ENCODE measurements at regions not wholly inside any gene's neighbourhood (a gene's known extent, or its start where the extent isn't known, plus 50 kb on each side); places are given as distances from the start of the nearest gene placed in this dataset.
"Not testable (repeated sequence)": the region's sequence is repeated elsewhere in the genome, so short reads cannot be mapped to it uniquely, and the experiment has no call there.

DNA sequence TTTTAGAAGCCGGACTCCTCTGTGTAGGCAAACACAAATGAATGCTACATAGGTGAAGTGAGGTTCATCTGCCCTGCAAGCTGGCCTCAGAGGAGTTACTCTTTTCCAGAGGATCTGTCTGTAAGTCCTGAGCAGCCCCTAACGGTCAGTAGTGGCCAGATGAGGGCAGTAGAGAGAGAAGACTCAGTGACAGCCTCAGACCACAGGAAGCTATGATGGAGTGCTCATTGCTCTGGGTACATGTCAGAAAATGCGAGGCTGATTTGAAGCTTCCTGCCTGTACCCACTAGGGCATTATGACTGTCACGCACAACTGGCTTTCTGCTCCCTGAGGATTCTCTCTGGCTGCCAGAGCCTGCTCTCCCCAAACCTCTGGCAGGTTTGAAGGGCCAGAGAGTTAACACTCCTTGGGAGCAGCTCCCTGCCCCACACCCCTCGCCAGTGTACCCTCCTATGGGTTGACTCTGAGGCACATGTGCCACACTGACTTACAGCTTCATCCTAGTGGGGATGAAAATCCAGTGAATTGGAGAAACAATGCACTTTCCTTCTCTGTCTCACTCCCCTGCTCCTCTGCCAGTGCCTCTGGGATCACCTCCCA lies 141.5 kb downstream of the GABRG2 start:
- no peak for DNase-seq (ENCODE audit: low read depth)

DNA sequence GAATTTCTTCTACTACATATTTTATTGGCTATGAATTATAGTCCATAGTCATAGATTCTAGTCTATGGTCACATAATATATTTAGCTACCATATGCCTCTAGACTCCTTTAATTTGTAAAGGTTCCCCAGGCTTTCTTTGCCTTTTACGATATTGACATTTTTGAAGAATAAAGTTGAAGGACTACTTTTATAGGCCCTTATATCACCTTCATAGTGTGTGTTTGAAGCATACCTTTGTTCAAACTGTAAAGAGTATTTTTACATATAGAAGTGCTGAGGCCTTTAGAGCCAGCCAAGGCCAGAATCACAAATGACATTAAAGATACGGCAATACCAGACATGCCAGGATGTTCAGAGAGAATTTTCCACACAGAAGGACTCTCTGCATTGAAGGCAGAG lies 147.0 kb downstream of the GABRG2 start:
- no peak for DNase-seq (ENCODE audit: low read depth)

DNA sequence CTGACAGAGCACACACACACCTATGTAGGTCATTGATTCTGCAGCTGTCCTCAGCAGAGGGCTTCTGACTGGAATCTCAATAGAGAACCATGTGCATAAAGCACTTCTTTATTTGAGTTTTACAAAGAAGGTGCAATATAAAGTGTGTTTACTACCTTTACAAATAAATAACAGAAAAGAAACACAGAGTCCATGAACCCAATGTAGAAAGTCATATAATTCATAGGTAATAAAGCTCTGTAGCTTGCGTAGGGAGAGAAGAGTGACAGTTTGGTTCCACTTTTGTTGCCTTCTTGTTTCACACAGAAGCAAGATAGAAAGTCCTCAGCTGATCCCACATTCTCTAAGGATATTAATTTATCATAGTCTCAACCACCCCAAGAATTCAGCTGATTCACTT lies 149.5 kb downstream of the GABRG2 start:
- no peak for DNase-seq (ENCODE audit: low read depth)

DNA sequence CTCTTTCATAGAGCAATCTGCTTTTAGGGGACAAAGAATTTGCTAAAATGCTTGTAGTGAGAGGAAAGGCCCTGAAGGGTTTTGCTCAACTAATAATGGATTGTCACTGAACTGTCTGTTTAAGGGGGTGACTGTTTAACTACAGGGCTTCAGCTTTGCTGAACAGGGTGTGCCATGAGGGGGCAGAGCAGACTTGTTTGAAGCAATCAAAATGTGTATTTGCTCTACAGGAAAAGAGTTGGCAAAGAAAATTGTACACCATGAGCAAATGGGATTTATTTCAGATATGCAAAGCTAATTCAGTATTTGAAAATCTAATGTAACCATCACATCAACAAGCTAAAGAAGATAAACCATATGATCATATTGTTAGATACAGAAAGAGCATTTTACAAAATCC lies 154.3 kb downstream of the GABRG2 start:
- no peak for DNase-seq (ENCODE audit: low read depth)

DNA sequence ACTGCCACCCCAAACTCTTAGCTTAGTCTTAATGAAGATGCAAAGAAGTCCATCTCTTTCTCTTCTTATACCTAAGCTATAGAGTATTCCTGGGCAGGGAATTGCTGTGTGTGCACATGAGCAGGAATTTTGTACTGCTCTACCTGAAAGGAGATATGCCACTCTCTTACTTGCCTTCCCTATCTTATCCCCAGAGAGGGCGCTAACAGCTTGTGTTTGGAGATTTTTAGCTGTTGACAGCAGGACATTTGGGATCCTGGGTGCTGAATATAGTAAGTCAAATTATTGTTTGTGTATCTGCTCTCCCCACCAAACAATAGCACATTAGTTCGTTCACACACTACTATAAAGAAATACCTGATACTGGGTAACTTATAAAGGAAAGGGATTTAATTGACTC lies 159.5 kb downstream of the GABRG2 start:
- DNase-seq (ENCODE audit: low read depth) = no peak

DNA sequence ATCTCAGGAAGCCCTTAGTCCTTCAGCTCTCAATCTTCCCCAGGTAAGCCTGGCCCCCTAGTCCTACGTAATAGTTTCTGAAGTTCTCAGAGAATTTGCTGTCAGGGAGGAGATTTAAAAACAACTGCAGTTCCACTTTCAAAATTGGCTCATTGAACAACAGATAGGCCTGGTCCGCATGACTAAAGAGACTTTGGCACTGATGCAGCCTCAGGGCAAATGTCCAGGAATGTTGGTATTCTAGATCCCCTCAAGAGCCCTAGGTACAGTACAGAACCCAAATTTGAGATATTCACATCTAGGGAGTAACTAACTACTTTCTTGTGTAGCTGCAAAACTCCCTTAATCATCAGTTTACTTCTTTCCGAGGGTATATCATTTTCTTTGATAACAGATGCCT lies 162.8 kb downstream of the GABRG2 start:
- no peak for DNase-seq (ENCODE audit: low read depth)

DNA sequence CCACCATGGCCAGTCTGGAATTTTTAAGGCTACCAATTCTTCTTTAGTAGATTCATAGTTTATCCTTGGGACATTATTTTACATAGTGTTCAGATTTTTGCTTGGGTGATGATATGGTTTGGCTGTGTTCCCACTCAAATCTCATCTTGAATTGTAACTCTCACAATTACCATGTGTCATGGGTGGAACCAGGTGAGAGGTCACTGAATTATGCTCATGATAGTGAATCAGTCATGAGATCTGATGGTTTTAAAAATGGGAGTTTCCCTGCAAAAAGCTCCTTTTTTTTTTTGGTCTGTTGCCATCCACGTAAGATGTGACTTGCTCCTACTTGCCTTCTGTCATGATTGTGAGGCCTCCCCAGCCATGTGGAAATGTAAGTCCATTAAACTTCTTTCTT lies 163.9 kb downstream of the GABRG2 start:
- no peak for DNase-seq (ENCODE audit: low read depth)

DNA sequence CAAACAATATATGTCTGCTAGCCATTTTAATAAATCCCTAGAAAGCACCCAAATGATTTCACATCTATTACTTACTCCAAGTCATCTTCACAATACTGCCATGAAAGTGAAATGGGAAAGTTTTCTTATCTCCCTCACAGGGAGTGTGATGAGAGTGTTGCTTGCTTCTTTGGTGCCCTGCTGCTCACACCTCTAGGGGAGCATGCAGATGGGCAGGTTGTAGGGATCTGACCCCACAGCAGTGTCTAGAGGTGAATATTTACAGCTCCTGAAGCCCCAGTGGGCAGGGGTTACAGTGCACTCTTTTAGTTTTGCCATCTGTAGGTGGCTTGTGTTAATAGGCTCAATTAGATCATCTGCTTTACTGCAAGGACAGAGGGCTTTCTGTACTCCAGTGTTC lies 173.2 kb downstream of the GABRG2 start:
- no peak for DNase-seq (ENCODE audit: low read depth)

DNA sequence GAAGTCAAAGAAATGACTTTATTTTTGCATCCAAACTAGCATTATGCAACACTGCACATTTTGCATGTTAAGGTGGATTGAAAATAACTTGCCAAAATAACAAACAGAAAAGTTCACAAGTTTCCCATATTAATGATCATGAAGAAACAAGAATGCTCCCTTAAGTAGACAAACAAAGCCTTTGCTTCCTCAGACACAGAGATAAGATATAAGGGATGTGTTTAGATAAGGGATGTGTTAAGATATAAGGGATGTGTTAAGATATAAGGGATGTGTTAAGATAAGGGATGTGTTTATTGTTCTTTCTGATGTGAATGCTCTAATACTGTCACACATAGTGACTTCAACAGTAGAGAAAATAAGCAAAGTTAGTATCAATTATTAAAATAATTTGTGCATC lies 174.8 kb downstream of the GABRG2 start:
- DNase-seq (ENCODE audit: low read depth) = no peak

DNA sequence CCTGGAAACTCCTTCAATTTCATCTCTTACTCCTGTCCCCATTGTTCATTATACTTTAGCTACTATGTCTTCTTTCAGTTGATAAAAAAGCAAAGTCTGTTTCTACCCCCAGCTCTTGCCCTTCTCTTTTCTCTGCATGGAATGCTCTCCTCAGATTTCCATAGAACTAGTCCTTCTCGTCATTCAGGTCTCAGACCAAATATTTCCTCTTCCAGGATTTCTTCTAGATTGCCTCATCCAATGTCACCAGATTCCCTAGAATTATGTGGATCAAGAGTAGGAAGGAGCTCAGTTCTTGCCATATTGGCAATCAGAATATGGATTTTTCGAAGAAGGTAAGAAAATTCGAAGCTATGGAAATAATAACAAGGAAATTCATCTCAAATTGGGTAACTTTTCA lies 176.1 kb downstream of the GABRG2 start:
- DNase-seq (ENCODE audit: low read depth) = no peak

DNA sequence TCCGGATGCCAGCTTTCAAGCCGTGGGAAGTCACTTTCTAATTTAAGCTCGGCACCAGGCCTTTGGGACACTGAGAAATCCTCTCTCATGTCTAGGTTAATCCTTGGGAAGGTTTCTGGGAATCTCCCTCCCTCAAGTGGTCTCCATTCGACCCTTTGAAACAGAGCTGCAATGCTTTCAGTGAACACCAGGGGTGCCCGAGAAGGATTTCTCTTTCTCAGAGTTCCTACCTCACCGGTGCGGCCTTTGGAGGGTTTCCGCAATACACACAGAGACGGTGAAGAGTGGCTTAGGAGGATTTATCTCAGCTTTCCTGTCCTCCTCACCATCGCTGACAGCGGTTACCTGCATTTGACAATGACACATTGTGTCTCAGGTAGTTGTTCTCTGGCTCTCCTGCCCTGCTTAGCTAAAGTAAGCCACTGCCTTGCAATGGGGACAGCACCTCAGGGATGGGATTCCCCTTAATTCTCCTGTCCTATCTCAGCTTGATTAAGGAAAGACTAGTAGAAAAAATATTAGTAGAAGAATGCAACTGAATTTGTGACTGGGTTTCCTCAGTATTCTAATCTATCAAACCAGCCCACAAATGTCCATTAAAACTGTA lies 180.6 kb downstream of the GABRG2 start:
- no peak for DNase-seq (ENCODE audit: low read depth)

DNA sequence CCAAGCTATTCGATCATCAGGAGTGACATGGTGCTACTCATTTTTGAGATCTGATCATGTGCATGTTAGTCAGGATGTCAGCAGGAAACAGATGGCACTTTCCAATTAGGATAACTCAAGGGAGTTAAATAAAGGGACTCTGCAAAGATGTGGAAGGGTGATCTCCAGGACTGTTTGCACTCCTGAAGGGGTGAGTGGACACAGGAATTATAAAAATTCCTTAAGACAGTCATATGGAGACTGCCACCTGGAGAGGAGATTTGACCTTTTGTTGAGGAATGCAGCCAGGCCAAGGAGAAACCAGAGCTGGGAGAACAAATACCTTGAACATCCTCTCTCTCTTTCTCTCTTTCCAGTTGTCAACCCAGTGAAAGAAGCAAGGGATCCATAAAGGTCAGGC lies 189.1 kb downstream of the GABRG2 start:
- DNase-seq (ENCODE audit: low read depth) = no peak

DNA sequence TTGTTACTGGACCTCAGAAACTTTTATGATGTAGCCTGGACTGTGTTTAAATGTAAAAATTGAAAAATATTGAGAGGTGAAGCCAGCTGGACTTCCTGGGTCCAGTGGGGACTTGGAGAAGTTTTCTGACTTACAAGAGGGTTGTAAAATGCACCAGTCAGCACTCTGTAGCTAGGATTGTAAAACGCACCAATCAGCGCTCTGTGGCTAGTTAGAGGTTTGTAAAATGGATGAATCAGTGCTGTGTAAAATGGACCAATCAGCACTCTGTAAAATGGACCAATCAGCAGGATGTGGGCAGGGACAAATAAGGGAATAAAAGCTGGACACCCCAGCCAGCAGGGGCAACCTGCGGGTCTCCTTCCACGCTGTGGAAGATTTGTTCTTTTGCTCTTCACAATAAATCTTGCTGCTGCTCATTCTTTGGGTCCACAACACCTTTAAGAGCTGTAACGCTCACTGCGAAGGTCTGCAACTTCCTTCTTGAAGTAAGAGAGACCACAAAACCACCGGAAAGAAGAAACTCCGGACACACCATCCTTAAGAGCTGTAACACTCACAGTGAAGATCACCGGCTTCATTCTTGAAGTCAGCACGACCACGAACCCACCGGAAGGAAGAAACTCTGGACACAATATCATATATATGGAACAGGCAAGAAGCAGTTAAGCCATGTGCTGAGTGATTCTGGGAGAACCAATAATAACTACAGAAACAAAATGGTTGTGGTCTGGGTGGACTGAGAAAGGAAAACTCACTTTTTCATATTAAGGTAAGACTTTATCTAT lies 201.3 kb downstream of the GABRG2 start:
- no peak for DNase-seq (ENCODE audit: low read depth)

DNA sequence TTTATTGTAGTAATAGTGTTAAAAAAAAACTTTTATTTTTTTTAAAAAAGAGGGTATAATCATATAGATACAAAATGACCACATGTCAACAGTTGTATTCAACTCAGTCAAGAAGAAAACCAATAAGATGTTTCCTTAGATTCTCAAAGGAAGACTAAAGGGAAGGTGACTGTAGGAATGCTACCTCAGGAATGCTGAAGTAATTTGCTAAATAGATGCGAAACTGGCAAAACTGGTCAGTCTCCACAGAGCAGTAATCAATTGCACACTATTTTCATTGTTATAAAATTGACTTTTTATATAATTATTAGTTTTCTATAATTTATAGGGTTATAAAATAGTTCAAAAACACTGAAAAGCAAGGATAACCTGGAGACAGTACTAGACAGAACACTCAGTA lies 204.8 kb downstream of the GABRG2 start:
- DNase-seq (ENCODE audit: low read depth) = no peak

DNA sequence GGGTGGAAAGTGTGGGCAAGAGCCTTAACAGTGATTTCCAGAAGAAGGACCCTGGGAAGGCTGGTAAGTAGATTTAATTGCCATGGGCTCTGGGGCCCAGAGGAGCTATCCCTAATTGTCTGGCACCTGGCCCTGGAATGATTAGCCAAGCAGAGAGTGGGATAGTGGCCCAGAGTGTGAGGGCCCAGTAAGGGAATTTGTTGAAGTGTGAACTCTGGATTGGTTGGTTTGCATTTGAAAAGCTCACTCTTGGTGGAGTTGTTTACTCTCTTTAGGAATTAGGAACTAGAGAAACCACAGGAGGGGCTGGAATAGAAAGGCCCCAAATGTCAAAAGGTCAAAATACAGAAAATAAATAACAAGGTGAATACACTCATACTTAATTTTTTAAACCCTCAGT lies 207.1 kb downstream of the GABRG2 start:
- no peak for DNase-seq (ENCODE audit: low read depth)

DNA sequence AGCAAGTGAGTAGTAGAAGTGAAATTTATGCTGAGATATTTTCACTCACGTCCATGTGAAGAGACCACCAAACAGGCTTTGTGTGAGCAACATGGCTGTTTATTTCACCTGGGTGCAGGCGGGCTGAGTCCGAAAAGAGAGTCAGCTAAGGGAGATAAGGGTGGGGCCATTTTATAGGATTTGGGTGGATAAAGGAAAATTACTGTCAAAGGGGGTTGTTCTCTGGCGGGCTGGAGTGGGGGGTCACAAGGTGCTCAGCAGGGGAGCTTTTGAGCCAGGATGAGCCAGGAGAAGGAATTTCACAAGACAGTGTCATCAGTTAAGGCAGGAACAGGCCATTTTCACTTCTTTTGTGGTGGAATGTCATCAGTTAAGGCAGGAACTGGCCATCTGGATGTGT lies 207.8 kb downstream of the GABRG2 start:
- not testable (repeated sequence) for DNase-seq (ENCODE audit: low read depth)

DNA sequence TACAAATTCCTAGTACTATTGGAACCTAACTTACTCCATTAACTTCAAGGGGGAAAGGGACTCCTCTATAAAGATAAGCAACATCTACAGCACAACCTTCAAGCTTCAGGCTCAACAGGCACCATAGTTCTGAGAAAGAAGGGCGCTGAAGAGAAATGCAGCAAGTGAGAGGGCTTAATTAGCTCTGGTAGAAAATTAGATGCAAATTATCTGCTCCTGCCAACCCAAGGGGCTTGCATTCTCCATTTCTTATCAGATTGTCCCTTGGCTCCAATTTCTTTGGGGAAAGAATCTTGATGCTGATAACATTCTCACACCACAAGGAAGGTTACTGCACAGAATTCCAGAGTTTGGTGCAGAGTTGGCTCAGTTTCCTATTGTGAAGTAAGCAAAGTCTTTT lies 214.6 kb downstream of the GABRG2 start:
- DNase-seq (ENCODE audit: low read depth) = no peak

DNA sequence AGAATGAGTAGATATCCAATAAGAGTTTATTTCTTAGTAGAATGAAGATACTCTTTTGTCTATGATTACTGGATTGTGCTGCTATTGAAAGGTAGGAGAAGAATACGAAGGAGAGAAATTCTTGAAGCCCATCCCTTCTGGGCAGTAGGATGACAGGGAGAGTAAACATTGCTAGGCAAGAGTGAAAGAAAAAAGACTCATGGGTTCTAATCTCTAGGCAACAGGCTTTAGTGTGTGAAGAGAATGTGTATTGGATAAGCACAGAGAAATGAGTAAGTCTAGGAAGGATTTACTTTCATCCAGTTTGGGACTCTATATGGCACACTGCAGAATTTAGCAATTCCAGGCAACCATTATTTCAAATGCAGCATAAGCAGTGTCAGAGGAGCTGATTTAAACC lies 216.0 kb downstream of the GABRG2 start:
- DNase-seq (ENCODE audit: low read depth) = no peak

DNA sequence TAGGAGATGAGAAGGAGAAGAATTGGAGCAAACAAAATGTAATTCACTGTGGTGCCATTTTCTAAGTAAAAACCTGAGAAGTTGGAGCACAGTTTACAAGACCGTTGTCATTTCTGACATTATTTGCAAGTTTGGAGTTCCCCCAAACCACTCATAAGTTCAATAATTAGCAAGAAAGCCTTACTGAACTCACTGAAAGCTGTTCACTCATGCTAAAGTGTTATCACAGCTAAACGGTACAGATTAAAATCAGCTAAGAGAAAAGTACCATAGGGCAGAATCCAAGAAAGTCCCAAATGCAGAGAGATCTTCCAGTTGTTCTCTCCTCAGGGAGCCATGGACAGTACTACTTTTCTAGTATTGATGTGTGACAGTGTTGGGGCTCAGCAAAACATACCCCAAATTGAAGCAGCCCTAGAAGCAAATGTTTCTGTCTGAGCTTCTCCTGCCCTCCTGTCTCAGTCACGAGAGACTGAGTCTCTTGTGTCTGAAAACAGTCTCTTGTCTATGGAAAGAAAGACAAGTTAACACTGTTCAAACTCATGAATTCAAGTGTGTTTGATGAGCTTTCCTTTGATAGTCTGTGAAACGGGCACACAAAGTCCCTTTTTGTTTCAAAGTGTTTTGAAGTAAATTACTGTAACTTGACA lies 221.2 kb downstream of the GABRG2 start:
- no peak for DNase-seq (ENCODE audit: low read depth)

DNA sequence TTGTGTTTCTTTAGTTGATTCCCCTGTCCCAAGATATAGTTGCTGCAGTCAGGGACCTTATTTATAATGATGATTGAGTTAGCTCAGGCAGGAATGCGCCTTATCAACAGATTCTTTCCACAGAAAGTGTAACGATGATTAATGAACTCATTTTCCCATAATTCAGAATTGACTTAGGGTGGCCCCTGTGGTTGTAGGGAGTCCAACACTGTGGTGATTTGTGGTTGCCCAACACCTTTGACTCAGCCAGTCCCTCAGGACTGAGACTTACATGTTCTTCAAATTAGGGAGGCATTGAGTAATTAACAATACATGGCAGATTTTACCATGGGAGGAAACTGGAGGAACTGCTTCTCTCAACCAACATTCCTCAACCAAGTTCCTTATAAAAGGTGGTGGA lies 221.9 kb downstream of the GABRG2 start:
- DNase-seq (ENCODE audit: low read depth) = no peak

DNA sequence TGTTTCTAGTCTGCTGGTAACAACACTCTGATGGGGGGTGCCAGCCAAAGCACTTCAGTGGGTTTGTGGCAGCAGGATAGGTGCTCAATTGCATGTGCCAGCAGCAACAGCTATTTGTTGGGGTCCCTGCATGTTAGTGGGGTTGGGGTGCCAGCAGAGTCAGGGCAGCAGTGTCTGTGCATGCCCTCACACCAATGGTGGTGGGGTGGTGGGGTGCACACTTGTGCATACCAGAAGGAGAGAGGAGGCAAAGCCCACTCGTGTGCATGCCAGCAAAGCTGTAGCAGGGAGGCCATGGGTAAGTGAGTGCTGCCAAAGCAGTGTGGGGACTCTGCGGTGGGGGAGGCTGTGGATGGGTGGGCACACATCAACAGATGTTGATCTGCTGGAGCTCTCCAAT lies 232.2 kb downstream of the GABRG2 start:
- no peak for DNase-seq (ENCODE audit: low read depth)

DNA sequence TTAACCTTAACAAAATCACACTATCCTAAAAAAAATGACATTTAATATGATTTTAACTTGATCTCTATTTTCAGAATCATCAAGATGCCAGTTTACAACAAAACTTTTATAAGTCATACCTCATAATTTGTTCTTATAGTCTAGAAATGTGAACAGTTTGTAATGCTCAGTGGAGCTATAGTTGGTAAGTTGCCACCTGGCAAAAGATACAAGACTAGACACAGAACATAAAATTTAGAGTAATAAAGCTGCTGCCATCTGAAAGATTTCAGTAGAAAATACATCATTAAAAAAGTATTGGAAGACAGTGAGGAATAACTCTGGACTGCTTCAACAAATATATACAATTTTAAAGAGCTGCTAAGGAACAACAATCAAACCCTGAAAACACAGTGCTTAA lies 233.8 kb downstream of the GABRG2 start:
- no peak for DNase-seq (ENCODE audit: low read depth)

DNA sequence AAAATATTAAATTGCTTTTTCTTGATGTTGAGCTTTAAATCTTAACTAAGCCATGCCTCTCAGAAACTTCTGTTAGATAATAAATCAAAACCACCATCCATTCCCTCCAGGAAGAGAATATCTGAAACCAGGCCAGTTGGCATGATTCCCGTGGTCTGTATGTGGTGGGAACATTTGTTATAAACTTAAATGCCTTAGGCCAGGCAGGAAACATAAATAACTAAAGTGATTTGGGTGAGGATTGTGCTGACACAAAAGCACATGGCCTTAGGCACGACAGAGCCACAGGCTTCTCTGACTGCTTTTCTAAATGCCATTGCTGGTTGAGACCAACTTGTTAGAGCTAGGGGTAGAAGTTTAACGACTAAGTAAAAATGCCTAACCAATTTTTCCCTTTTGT lies 255.9 kb downstream of the GABRG2 start:
- no peak for DNase-seq (ENCODE audit: low read depth)
